H9 (cell line): ENCODE measurements at regions not wholly inside any gene's neighbourhood (a gene's known extent, or its start where the extent isn't known, plus 50 kb on each side); places are given as distances from the start of the nearest gene placed in this dataset.

Experiments used
- DNase-seq: peaks from one replicate; pipeline ENCODE4 v3.0.0-alpha.2; 2017
- H2AFZ ChIP-seq: one replicate; pipeline ENCODE4 v1.6.1; 2013; ENCODE audit warnings: mild to moderate bottlenecking, low read length, control low read depth, moderate library complexity
- H2AK5ac ChIP-seq: 2 replicates; pipeline ENCODE4 v1.6.1; 2013; ENCODE audit warnings: low read length, control low read depth, mixed read lengths; ENCODE audit not compliant: insufficient read length
- H2BK120ac ChIP-seq: one replicate; pipeline ENCODE4 v1.6.1; 2013; ENCODE audit warnings: low read depth, mild to moderate bottlenecking, low read length, control low read depth, inconsistent platforms; ENCODE audit not compliant: poor library complexity, severe bottlenecking
- H2BK12ac ChIP-seq: 2 replicates; pipeline ENCODE4 v1.6.1; 2013; ENCODE audit warnings: low read length, control low read depth, mixed read lengths, low read depth; ENCODE audit not compliant: insufficient read length
- H2BK15ac ChIP-seq: 2 replicates; pipeline ENCODE4 v1.6.1; 2013; ENCODE audit warnings: low read depth, low read length, control low read depth
- H2BK20ac ChIP-seq: one replicate; pipeline ENCODE4 v1.6.1; 2013; ENCODE audit warnings: low read depth, mild to moderate bottlenecking, low read length, control low read depth, inconsistent platforms; ENCODE audit not compliant: poor library complexity, severe bottlenecking
- H2BK5ac ChIP-seq: 2 replicates; pipeline ENCODE4 v1.6.1; 2013; ENCODE audit warnings: low read length, control low read depth, mixed read lengths; ENCODE audit not compliant: insufficient read length
- H3K14ac ChIP-seq: 2 replicates; pipeline ENCODE4 v1.6.1; 2013; ENCODE audit warnings: low read length, control low read depth; ENCODE audit not compliant: insufficient read depth
- H3K18ac ChIP-seq: 2 replicates; pipeline ENCODE4 v1.6.1; 2013; ENCODE audit warnings: low read depth, mild to moderate bottlenecking, mixed read lengths, low read length, control low read depth; ENCODE audit not compliant: insufficient read length
- H3K23ac ChIP-seq: 2 replicates; pipeline ENCODE4 v1.6.1; 2013; ENCODE audit warnings: low read length, control low read depth, mixed read lengths, low read depth; ENCODE audit not compliant: insufficient read length
- H3K23me2 ChIP-seq: 2 replicates; pipeline ENCODE4 v1.6.1; 2013; ENCODE audit warnings: low read depth, mild to moderate bottlenecking, mixed read lengths, low read length, control low read depth; ENCODE audit not compliant: insufficient read length, poor library complexity, severe bottlenecking
- H3K27ac ChIP-seq: 2 replicates; pipeline ENCODE4 v1.5.1; 2013; ENCODE audit warnings: low read length, control low read depth, mixed read lengths, low read depth; ENCODE audit not compliant: insufficient read length
- H3K27me3 ChIP-seq: 2 replicates; pipeline ENCODE4 v1.6.1; 2013; ENCODE audit warnings: low read length, control low read depth, inconsistent platforms; ENCODE audit not compliant: insufficient read depth
- H3K4ac ChIP-seq: 2 replicates; pipeline ENCODE4 v1.6.1; 2013; ENCODE audit warnings: low read depth, mild to moderate bottlenecking, control low read depth, inconsistent platforms, low read length, moderate library complexity
- H3K4me1 ChIP-seq: 2 replicates; pipeline ENCODE4 v1.6.1; 2013; ENCODE audit warnings: low read length, control low read depth, inconsistent platforms; ENCODE audit not compliant: insufficient read depth
- H3K4me2 ChIP-seq: 2 replicates; pipeline ENCODE4 v1.6.1; 2013; ENCODE audit warnings: low read length, control low read depth, mixed read lengths; ENCODE audit not compliant: insufficient read length, insufficient read depth
- H3K56ac ChIP-seq: 2 replicates; pipeline ENCODE4 v1.6.1; 2013; ENCODE audit warnings: low read depth, mild to moderate bottlenecking, mixed read lengths, low read length, control low read depth; ENCODE audit not compliant: insufficient read length
- H3K79me1 ChIP-seq: 2 replicates; pipeline ENCODE4 v1.6.1; 2013; ENCODE audit warnings: low read depth, mild to moderate bottlenecking, moderate library complexity, low read length, control low read depth, inconsistent platforms; ENCODE audit not compliant: insufficient read depth, poor library complexity, severe bottlenecking
- H3K79me2 ChIP-seq: 2 replicates; pipeline ENCODE4 v1.6.1; 2013; ENCODE audit warnings: low read length, control low read depth, inconsistent platforms; ENCODE audit not compliant: insufficient read depth
- H3K9ac ChIP-seq: 2 replicates; pipeline ENCODE4 v1.6.1; 2013; ENCODE audit warnings: low read length, control low read depth, mixed read lengths; ENCODE audit not compliant: insufficient read length; ENCODE audit errors: extremely low read depth
- H3K9me3 ChIP-seq: one replicate; pipeline ENCODE4 v1.6.1; 2013; ENCODE audit warnings: low read depth, low read length, inconsistent platforms; ENCODE audit not compliant: control insufficient read depth
- H3T11ph ChIP-seq: one replicate; pipeline ENCODE4 v1.6.1; 2013; ENCODE audit warnings: mild to moderate bottlenecking, low read length, control low read depth, inconsistent platforms
- H4K20me1 ChIP-seq: one replicate; pipeline ENCODE4 v1.6.1; 2013; ENCODE audit not compliant: control insufficient read depth, insufficient read length, insufficient read depth
- H4K5ac ChIP-seq: 2 replicates; pipeline ENCODE4 v1.6.1; 2013; ENCODE audit warnings: low read depth, mild to moderate bottlenecking, mixed read lengths, low read length, control low read depth; ENCODE audit not compliant: insufficient read length
- H4K8ac ChIP-seq: replicated peaks from 2 replicates; pipeline ENCODE4 v1.6.1; 2013; ENCODE audit warnings: low read length, control low read depth, mixed read lengths, low read depth; ENCODE audit not compliant: insufficient read length
- H4K91ac ChIP-seq: 2 replicates; pipeline ENCODE4 v1.6.1; 2013; ENCODE audit warnings: low read depth, mild to moderate bottlenecking, moderate library complexity, mixed read lengths, low read length, control low read depth; ENCODE audit not compliant: insufficient read length
- H3K27ac Mint-ChIP-seq, 3 experiments: 2 replicates in 2 of 3; 3 replicates in 1 of 3; pipeline ENCODE4 v1.8.0; 2020 to 2021; ENCODE audit warnings: mixed read lengths in 3 of 3, mild to moderate bottlenecking in 1 of 3, moderate library complexity in 1 of 3
- H3K27me3 Mint-ChIP-seq: 2 replicates; pipeline ENCODE4 v1.8.0; 2021; ENCODE audit warnings: low read depth, mild to moderate bottlenecking, moderate library complexity, mixed read lengths
- H3K36me3 Mint-ChIP-seq, 3 experiments: 2 replicates in 2 of 3; 3 replicates in 1 of 3; pipeline ENCODE4 v1.8.0; 2020 to 2021; ENCODE audit warnings: low read depth in 3 of 3, mixed read lengths in 3 of 3; ENCODE audit not compliant: insufficient read depth in 1 of 3
- H3K4me1 Mint-ChIP-seq, 2 experiments: 2 replicates each; pipeline ENCODE4 v1.8.0; 2020; ENCODE audit warnings: mixed read lengths in 2 of 2
- H3K4me3 Mint-ChIP-seq, 2 experiments: 2 replicates in 1 of 2; 3 replicates in 1 of 2; pipeline ENCODE4 v1.8.0; 2020 to 2021; ENCODE audit warnings: mild to moderate bottlenecking in 2 of 2, mixed read lengths in 2 of 2, moderate library complexity in 1 of 2
- H3K9me3 Mint-ChIP-seq, 2 experiments: 2 replicates in 1 of 2; 3 replicates in 1 of 2; pipeline ENCODE4 v1.8.0; 2020; ENCODE audit warnings: mild to moderate bottlenecking in 2 of 2, mixed read lengths in 2 of 2, moderate library complexity in 1 of 2
- CTCF ChIP-seq: fragments of 200-600 bp; sonication (generic); conservative IDR thresholded peaks from 3 replicates; pipeline ENCODE4 v1.8.0; 2021; ENCODE audit warnings: antibody characterized with exemption, mild to moderate bottlenecking
- WGBS: extraction: QIAGEN DNeasy Blood & Tissue Kit; methylation state at CpG from one replicate; pipeline ENCODE4 v1.1.7; 2013; ENCODE audit warnings: missing lambda C conversion rate, low lambda C conversion rate, mixed read lengths; ENCODE audit not compliant: insufficient read length; ENCODE audit errors: extremely low coverage; 5-methylcytosine and 5-hydroxymethylcytosine counted together

DNA sequence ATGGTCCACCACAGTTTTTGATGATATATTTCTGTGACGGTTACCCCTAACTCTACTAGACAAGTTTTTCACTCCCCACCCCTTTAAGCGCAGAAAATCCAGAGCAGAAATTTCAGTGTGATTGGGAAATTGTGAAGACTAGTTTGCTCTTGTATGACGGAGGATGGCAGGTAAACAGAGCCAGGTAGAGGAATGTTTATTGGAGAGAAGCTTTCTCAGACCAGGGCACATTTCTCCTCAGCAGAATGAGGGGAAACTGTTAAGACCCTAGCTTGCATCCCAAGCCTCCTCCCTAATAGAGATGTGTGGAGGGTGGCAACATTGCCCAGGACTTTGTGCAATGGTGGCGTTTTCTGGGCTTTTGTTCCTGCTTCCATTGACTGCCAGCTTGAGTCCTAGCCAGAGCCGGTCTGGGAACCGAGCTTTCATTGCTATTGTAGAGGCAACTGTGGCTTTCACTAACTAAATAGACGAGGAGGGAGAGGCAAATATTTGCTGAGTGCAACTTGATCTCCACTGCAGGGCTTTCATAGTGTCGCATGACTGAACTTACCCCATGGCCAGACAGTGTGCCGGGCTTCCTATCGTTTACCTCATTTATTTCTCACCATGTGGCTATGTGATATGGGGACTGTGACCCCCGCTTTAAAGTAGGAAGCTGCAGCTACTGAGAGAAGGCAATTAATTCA lies 159.6 kb upstream of the MPHOSPH6 start:
- H3T11ph ChIP-seq = no peak overlapping the region
- no peaks in the 10 kb centered on the region for H3K23me2 ChIP-seq
- no peak overlapping the region for H3K23ac ChIP-seq
- WGBS = no CpG with 5 or more reads among the region's 11 CpGs
- H2BK5ac ChIP-seq = no peak overlapping the region
- no peak overlapping the region for H3K27ac ChIP-seq
- no peak overlapping the region for H2AFZ ChIP-seq
- H4K8ac ChIP-seq = no peak overlapping the region
- no peaks in the 10 kb centered on the region for H4K20me1 ChIP-seq
- Mint-ChIP-seq H3K9me3 (peaks cover under 1 to 2% of the 10 kb centered on the region in 2 experiments; a peak in 1 of 5 replicates), H3K4me3 (no peak overlapping the region), H3K27ac (no peak overlapping the region), H3K4me1 (peaks cover 3 to 6% of the 10 kb centered on the region in 2 experiments; a peak in 3 of 4 replicates), H3K36me3 (no peaks in the 10 kb centered on the region; a peak in 1 of 7 replicates), H3K27me3 (peaks cover 5% of the 10 kb centered on the region)
- H4K91ac ChIP-seq = no peak overlapping the region
- H3K4ac ChIP-seq = no peak overlapping the region
- no peak overlapping the region for H3K4me2 ChIP-seq
- H2BK12ac ChIP-seq = no peak overlapping the region
- H3K4me1 ChIP-seq = no peaks in the 10 kb centered on the region
- H3K14ac ChIP-seq = no peak overlapping the region
- DNase-seq = no peak
- no peak overlapping the region for H2BK120ac ChIP-seq
- H3K56ac ChIP-seq = no peak overlapping the region
- no peaks in the 10 kb centered on the region for H3K79me1 ChIP-seq
- TF ChIP-seq CTCF = no peak
- H4K5ac ChIP-seq = no peak overlapping the region
- H3K9ac ChIP-seq = no peak overlapping the region
- H3K79me2 ChIP-seq = no peaks in the 10 kb centered on the region
- no peak overlapping the region for H2BK15ac ChIP-seq
- no peaks in the 10 kb centered on the region for H3K27me3 ChIP-seq
- H2AK5ac ChIP-seq = no peak overlapping the region
- no peaks in the 10 kb centered on the region for H3K9me3 ChIP-seq
- H3K18ac ChIP-seq = no peak overlapping the region
- no peak overlapping the region for H2BK20ac ChIP-seq
